ENCODE measurements at regions not wholly inside any gene's neighbourhood (a gene's known extent, or its start where the extent isn't known, plus 50 kb on each side); places are given as distances from the start of the nearest gene placed in this dataset.
"Not testable (repeated sequence)": the region's sequence is repeated elsewhere in the genome, so short reads cannot be mapped to it uniquely, and the experiment has no call there.

DNA sequence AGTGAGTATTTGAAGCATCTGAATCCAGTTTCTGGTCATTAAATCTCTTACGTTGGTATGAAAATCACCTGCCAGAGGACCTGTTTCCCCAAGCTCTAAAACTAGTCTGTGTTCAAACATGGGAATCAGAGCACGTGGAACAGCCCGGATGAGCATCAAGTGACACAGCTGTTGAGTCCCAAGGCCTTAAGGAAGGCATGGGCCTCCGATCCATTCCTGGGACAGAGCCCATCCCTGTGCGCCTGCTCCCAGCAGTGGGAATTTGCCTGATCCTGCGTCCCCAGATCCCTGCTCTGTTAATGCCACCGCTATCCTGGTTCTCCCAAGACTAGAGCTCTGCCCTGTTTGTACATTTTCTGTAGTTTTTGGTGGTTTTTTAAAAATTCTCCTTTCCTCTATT, 68.4 kb upstream of the FBXO28 start:
- H3K27me3 ChIP-seq (ENCODE audit: control insufficient read depth, insufficient read depth, low read length, poor library complexity, severe bottlenecking), result no peaks in the 10 kb centered on the region
- 90 to 93% methylated on average over 7 of the region's 7 CpGs for WGBS, 2 experiments
- H3K4me3 ChIP-seq (ENCODE audit: insufficient read depth, low read depth, low read length), result no peak overlapping the region
- no peak overlapping the region for H3K27ac ChIP-seq (ENCODE audit: insufficient read depth, low read depth, low read length, poor library complexity, severe bottlenecking)
- no peaks in the 10 kb centered on the region for H3K9me3 ChIP-seq (ENCODE audit: control insufficient read depth, low read length)
- no peaks in the 10 kb centered on the region for H3K36me3 ChIP-seq (ENCODE audit: control insufficient read depth, insufficient read depth, low read length)
- no peaks in the 10 kb centered on the region for H3K4me1 ChIP-seq (ENCODE audit: control insufficient read depth, insufficient read depth, low read length)

- WGBS, 2 experiments, result 97 to 98% methylated on average over 4 of the region's 4 CpGs
- H3K27me3 ChIP-seq (ENCODE audit: control insufficient read depth, insufficient read depth, low read length, poor library complexity, severe bottlenecking), result no peaks in the 10 kb centered on the region
Observed at GRCh38 chr1:224044420-224044819, 69.5 kb upstream of the FBXO28 start.

GRCh38 chr1:224042557-224043118, 71.3 kb upstream of the FBXO28 start:
- Histone ChIP-seq H3K9me3 (ENCODE audit: control insufficient read depth, low read length) (no peaks in the 10 kb centered on the region), H3K27me3 (ENCODE audit: control insufficient read depth, insufficient read depth, low read length, poor library complexity, severe bottlenecking) (no peaks in the 10 kb centered on the region), H3K27ac (ENCODE audit: insufficient read depth, low read depth, low read length, poor library complexity, severe bottlenecking) (no peak overlapping the region), H3K36me3 (ENCODE audit: control insufficient read depth, insufficient read depth, low read length) (no peaks in the 10 kb centered on the region), H3K4me1 (ENCODE audit: control insufficient read depth, insufficient read depth, low read length) (no peaks in the 10 kb centered on the region), H3K4me3 (ENCODE audit: insufficient read depth, low read depth, low read length) (no peak overlapping the region)
- WGBS, 2 experiments, result 83 to 84% methylated on average over 4 of the region's 4 CpGs

More at GRCh38 chr1:224044420-224044819, 69.5 kb upstream of the FBXO28 start:
- Histone ChIP-seq H3K27ac (ENCODE audit: insufficient read depth, low read depth, low read length, poor library complexity, severe bottlenecking) (no peak overlapping the region), H3K9me3 (ENCODE audit: control insufficient read depth, low read length) (no peaks in the 10 kb centered on the region), H3K4me3 (ENCODE audit: insufficient read depth, low read depth, low read length) (no peak overlapping the region), H3K4me1 (ENCODE audit: control insufficient read depth, insufficient read depth, low read length) (no peaks in the 10 kb centered on the region), H3K36me3 (ENCODE audit: control insufficient read depth, insufficient read depth, low read length) (no peaks in the 10 kb centered on the region)

- H3K4me1 ChIP-seq (ENCODE audit: control insufficient read depth, insufficient read depth, low read length), result no peaks in the 10 kb centered on the region
- H3K27me3 ChIP-seq (ENCODE audit: control insufficient read depth, insufficient read depth, low read length, poor library complexity, severe bottlenecking), result no peaks in the 10 kb centered on the region
- no peak overlapping the region for H3K4me3 ChIP-seq (ENCODE audit: insufficient read depth, low read depth, low read length)
- WGBS, 2 experiments, result 81 to 82% methylated on average over 3 of the region's 3 CpGs
- no peak overlapping the region for H3K27ac ChIP-seq (ENCODE audit: insufficient read depth, low read depth, low read length, poor library complexity, severe bottlenecking)
- H3K36me3 ChIP-seq (ENCODE audit: control insufficient read depth, insufficient read depth, low read length), result no peaks in the 10 kb centered on the region
- H3K9me3 ChIP-seq (ENCODE audit: control insufficient read depth, low read length), result no peaks in the 10 kb centered on the region
Observed at GRCh38 chr1:224041032-224041431, 72.9 kb upstream of the FBXO28 start.

- not testable (repeated sequence) for H3K4me3 ChIP-seq (ENCODE audit: insufficient read depth, low read depth, low read length); H3K36me3 ChIP-seq (ENCODE audit: control insufficient read depth, insufficient read depth, low read length); H3K27ac ChIP-seq (ENCODE audit: insufficient read depth, low read depth, low read length, poor library complexity, severe bottlenecking); H3K27me3 ChIP-seq (ENCODE audit: control insufficient read depth, insufficient read depth, low read length, poor library complexity, severe bottlenecking); H3K9me3 ChIP-seq (ENCODE audit: control insufficient read depth, low read length); H3K4me1 ChIP-seq (ENCODE audit: control insufficient read depth, insufficient read depth, low read length)
Observed at GRCh38 chr1:224040423-224040822, 73.5 kb upstream of the FBXO28 start.

DNA sequence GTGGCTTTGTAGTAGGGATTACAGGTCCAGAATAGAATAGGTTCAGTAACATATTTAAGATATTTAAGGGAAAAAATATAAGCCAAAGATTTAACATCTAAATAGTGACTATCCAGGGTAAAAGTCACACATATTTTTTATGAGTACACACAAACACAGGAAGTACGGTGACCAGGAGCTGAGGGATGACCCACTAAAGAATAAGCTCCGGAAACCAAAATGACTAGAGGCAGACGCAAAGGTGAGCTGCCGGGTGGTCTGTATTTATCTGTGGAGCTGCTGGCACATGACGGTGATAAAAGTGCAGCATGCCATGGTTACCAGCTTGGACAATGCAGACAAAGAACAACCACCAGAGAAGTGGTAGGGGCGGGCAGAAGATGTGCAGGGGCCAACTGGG, 73.9 kb upstream of the FBXO28 start:
- H3K36me3 ChIP-seq (ENCODE audit: control insufficient read depth, insufficient read depth, low read length); H3K4me1 ChIP-seq (ENCODE audit: control insufficient read depth, insufficient read depth, low read length); H3K27me3 ChIP-seq (ENCODE audit: control insufficient read depth, insufficient read depth, low read length, poor library complexity, severe bottlenecking); H3K27ac ChIP-seq (ENCODE audit: insufficient read depth, low read depth, low read length, poor library complexity, severe bottlenecking); H3K4me3 ChIP-seq (ENCODE audit: insufficient read depth, low read depth, low read length); H3K9me3 ChIP-seq (ENCODE audit: control insufficient read depth, low read length): not testable (repeated sequence)
- 86 to 88% methylated on average over 6 of the region's 6 CpGs for WGBS, 2 experiments

GRCh38 chr1:224038832-224039231, 75.1 kb upstream of the FBXO28 start:
- WGBS, 2 experiments, result 71 to 85% methylated on average over 2 of the region's 2 CpGs
- not testable (repeated sequence) for H3K27ac ChIP-seq (ENCODE audit: insufficient read depth, low read depth, low read length, poor library complexity, severe bottlenecking); H3K36me3 ChIP-seq (ENCODE audit: control insufficient read depth, insufficient read depth, low read length); H3K9me3 ChIP-seq (ENCODE audit: control insufficient read depth, low read length); H3K4me1 ChIP-seq (ENCODE audit: control insufficient read depth, insufficient read depth, low read length); H3K4me3 ChIP-seq (ENCODE audit: insufficient read depth, low read depth, low read length); H3K27me3 ChIP-seq (ENCODE audit: control insufficient read depth, insufficient read depth, low read length, poor library complexity, severe bottlenecking)

- WGBS, 2 experiments, result 93 to 100% methylated on average over 1 of the region's 3 CpGs
- not testable (repeated sequence) for H3K27me3 ChIP-seq (ENCODE audit: control insufficient read depth, insufficient read depth, low read length, poor library complexity, severe bottlenecking); H3K27ac ChIP-seq (ENCODE audit: insufficient read depth, low read depth, low read length, poor library complexity, severe bottlenecking); H3K4me3 ChIP-seq (ENCODE audit: insufficient read depth, low read depth, low read length); H3K36me3 ChIP-seq (ENCODE audit: control insufficient read depth, insufficient read depth, low read length); H3K9me3 ChIP-seq (ENCODE audit: control insufficient read depth, low read length); H3K4me1 ChIP-seq (ENCODE audit: control insufficient read depth, insufficient read depth, low read length)
Observed at GRCh38 chr1:224037362-224037761, 76.5 kb upstream of the FBXO28 start.

DNA sequence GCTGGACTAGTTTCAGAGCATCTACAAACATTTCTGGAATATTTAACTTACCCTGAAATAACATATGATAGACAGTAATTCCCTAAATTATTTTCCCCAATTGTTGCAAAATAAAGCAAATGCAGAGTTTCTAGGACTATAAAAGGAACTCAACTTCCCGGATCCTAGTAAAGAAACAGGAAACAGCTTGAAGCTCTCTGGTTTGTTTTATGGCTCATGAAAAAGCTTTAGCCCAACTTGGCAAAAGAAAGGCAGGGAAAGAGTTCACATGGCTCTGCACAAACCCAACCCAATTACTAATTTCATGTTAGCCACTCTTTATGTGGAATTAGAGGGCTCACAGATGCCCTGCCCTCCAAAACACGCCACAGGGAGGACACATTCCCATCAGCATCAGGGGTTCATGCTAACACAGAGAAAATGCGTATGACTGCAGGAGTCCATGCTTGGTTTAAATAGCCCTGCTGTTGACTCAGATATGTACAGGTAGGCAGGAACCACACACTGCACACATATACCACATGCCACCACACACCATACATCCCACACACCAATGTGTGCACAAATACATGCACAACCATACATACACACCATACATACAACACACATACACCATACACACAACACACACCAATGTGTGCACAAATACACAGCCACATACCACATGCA, 81.2 kb upstream of the FBXO28 start:
- not testable (repeated sequence) for H3K36me3 ChIP-seq (ENCODE audit: control insufficient read depth, insufficient read depth, low read length); H3K9me3 ChIP-seq (ENCODE audit: control insufficient read depth, low read length); H3K27me3 ChIP-seq (ENCODE audit: control insufficient read depth, insufficient read depth, low read length, poor library complexity, severe bottlenecking); H3K4me1 ChIP-seq (ENCODE audit: control insufficient read depth, insufficient read depth, low read length); H3K27ac ChIP-seq (ENCODE audit: insufficient read depth, low read depth, low read length, poor library complexity, severe bottlenecking); H3K4me3 ChIP-seq (ENCODE audit: insufficient read depth, low read depth, low read length)
- WGBS, 2 experiments, result no CpG with 5 or more reads among the region's 3 CpGs

- 88 to 92% methylated on average over 1 to 2 of the region's 3 CpGs for WGBS, 2 experiments
- H3K9me3 ChIP-seq (ENCODE audit: control insufficient read depth, low read length), result not testable (repeated sequence)
Observed at GRCh38 chr1:224031986-224032385, 81.9 kb upstream of the FBXO28 start.

DNA sequence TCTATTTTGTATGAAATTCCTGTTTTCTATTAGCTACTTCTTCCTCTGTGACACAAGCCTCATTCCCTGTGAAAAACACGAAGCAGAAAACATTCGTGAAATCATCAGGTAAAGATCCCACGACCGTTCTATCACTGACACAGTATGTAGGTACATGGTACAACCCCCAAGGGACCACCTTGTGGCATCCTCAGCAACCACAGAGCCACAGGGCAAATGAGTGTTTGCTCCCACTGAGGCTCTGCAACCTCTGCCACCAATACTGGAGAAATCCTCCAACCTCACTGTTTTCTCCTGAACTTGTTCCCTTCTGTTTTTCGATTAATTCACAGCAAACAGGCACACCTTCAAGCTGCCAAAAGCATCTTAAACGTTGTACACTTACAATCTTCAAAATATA, 83.7 kb upstream of the FBXO28 start:
- H3K4me1 ChIP-seq (ENCODE audit: control insufficient read depth, insufficient read depth, low read length); H3K9me3 ChIP-seq (ENCODE audit: control insufficient read depth, low read length); H3K4me3 ChIP-seq (ENCODE audit: insufficient read depth, low read depth, low read length); H3K36me3 ChIP-seq (ENCODE audit: control insufficient read depth, insufficient read depth, low read length); H3K27me3 ChIP-seq (ENCODE audit: control insufficient read depth, insufficient read depth, low read length, poor library complexity, severe bottlenecking); H3K27ac ChIP-seq (ENCODE audit: insufficient read depth, low read depth, low read length, poor library complexity, severe bottlenecking): not testable (repeated sequence)
- 97 to 98% methylated on average over 3 of the region's 6 CpGs for WGBS, 2 experiments

More at GRCh38 chr1:224031986-224032385, 81.9 kb upstream of the FBXO28 start:
- not testable (repeated sequence) for H3K27me3 ChIP-seq (ENCODE audit: control insufficient read depth, insufficient read depth, low read length, poor library complexity, severe bottlenecking); H3K27ac ChIP-seq (ENCODE audit: insufficient read depth, low read depth, low read length, poor library complexity, severe bottlenecking); H3K36me3 ChIP-seq (ENCODE audit: control insufficient read depth, insufficient read depth, low read length); H3K4me1 ChIP-seq (ENCODE audit: control insufficient read depth, insufficient read depth, low read length); H3K4me3 ChIP-seq (ENCODE audit: insufficient read depth, low read depth, low read length)
